HG03565 (cell line): ENCODE measurements at regions not wholly inside any gene's neighbourhood (a gene's known extent, or its start where the extent isn't known, plus 50 kb on each side); places are given as distances from the start of the nearest gene placed in this dataset.
"Not testable (repeated sequence)": the region's sequence is repeated elsewhere in the genome, so short reads cannot be mapped to it uniquely, and the experiment has no call there.

Experiments
- ATAC-seq: cut with Tn5 transposase; IDR thresholded peaks from one replicate; pipeline ENCODE4 v1.9.1; 2021; ENCODE audit warnings: mild to moderate bottlenecking, moderate library complexity; ENCODE audit not compliant: unreplicated experiment

- no peak for ATAC-seq
These were observed 195.1 kb downstream of the ACKR3 start for GRCh38 chr2:236764716-236765115.

DNA sequence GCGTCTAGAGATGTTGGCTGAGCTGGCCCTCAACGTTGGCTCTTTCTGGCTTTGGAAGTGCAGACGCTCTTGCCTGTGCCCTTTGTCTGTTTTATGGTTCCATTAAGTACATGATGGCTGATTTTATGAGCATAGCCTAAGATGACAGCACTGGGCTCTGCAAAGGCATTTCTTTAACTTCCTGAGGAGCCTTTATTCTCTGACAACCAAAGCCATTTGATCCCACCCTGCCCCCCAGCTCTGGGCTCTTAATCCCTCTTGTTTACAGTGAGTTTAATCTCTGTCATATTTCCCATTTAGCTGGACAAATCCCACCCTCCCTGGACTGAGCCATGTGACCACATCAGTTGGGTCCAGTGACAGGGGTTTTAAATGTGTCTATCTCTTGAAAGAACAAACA, 195.9 kb downstream of the ACKR3 start:
- no peak for ATAC-seq

GRCh38 chr2:236766850-236767249, 197.2 kb downstream of the ACKR3 start:
- no peak for ATAC-seq

GRCh38 chr2:236767941-236768340, 198.3 kb downstream of the ACKR3 start:
- no peak for ATAC-seq

- ATAC-seq: no peak
These were observed 198.9 kb downstream of the ACKR3 start for GRCh38 chr2:236768393-236769140.

DNA sequence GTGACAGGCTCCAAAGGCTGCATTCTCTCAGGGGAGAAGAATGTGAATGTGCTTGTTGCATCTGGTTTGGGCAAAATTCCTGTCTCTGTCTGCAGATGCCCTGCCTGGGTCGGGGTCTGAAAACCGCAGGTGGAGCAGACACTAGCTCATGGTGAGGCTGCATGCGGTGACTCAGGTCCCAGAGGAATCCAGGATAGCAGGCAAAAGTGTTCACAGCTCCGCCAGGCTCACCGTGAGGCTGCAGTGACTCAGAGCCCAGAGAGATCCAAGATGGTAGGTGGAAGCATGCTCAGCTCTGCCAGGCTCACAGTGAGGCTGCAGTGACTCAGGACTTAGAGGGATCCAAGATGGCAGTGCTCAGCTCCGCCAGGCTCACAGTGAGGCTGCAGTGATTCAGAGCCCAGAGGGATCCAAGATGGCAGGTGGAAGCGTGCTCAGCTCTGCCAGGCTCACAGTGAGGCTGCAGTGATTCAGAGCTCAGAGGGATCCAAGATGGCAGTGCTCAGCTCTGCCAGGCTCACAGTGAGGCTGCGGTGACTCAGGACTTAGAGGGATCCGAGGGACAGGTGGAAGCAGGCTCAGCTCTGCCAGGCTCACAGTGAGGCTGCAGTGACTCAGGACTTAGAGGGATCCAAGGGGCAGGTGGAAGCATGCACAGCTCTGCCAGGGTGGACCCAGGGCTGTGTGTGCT, 200.5 kb downstream of the ACKR3 start:
- ATAC-seq: no peak

GRCh38 chr2:236772220-236772837, 202.7 kb downstream of the ACKR3 start:
- ATAC-seq: no peak

DNA sequence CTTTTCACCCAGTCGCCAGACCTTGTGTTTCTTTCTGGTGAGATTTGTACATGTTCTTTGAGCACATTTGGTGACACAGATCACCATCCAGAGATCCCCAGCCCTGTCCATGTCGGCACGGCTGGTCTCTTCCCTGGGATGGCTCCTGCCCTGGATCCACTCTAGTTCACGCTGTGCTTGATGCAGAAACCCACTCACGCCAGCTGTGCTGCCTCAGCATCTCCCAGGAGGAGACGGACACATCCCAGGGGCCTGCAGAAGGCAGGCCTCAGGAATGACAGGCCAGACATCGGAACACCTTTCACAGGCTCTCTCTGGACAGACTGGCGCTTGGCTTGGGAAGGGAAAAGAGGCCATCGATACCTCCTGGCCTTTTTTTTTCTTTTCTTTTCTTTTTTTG, 203.6 kb downstream of the ACKR3 start:
- ATAC-seq: no peak

DNA sequence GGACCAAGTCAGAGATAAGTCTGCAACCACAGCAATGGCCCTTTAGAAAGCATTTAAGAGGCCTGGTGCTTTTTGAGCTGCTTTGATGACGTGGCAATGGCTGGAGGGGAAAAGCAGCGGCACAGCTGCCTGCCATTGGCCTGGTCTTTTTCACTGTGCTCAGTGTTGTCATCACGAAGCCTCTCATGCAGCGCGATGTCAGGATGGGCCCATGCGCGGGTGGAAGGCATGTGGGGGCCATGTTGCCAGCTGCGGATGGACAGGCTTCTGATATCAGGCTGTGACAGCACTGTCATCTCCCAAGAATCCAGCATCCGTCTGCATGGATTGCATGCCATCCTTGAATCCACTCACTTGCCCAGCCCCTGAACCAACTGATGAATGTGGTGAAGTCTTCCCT, 204.5 kb downstream of the ACKR3 start:
- no peak for ATAC-seq

DNA sequence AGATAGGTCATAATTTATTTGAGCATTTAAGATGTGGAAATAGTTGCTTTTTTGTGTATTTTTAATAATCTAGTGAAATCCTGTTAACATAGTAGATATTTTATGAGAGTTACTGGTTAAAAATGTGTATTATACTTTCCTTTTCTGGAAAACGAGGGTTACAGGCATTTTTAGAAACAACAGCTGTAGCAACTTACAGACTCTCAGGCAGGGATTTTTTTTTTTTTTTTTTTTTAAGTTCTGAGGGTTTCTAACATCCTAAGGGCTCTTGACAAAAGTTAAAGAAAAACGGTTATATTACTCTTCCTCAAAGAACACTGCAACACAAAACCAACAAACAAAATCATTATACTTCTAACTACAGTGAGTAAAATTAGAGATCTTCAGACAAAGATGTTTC, 205.9 kb downstream of the ACKR3 start:
- no peak for ATAC-seq

DNA sequence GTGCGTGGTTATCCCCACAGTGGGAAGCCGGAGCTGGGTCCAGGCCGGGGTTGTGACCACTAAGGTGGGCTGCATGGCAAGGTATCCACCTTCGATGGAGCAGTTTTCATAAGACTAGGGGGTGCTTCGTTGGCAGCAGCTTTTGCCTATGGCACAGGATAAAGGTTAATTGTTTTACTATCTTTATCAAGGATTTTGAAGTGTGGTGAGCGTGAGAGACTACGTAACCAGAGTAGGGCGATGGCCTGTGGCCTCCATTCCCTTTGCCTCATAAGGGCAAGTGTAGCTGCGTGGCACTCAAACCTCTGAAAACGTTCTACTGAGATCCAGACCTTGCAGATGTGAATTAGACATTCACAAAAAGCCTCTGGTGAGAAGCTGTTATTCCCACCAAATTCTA, 206.6 kb downstream of the ACKR3 start:
- ATAC-seq: no peak

GRCh38 chr2:236776695-236777251, 207.1 kb downstream of the ACKR3 start:
- no peak for ATAC-seq

DNA sequence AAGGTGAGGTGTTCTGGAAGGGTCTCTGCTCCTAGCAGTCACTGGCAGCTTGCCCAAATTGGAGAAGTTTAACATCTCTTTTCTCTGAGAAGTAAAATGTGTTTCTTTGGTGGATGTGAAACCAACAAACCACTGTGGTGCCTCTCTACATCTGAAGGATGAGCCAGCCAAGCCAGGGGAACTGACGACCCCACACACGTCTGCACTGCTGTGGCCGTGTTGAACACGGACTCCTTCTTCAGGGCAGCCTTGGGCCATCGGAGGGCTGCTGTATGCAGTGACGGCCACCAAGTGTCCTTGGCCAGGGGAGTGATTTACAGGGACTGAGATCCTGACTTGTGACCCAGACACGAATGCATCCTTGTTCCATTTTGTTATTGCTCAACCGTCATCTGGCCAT, 207.8 kb downstream of the ACKR3 start:
- no peak for ATAC-seq

DNA sequence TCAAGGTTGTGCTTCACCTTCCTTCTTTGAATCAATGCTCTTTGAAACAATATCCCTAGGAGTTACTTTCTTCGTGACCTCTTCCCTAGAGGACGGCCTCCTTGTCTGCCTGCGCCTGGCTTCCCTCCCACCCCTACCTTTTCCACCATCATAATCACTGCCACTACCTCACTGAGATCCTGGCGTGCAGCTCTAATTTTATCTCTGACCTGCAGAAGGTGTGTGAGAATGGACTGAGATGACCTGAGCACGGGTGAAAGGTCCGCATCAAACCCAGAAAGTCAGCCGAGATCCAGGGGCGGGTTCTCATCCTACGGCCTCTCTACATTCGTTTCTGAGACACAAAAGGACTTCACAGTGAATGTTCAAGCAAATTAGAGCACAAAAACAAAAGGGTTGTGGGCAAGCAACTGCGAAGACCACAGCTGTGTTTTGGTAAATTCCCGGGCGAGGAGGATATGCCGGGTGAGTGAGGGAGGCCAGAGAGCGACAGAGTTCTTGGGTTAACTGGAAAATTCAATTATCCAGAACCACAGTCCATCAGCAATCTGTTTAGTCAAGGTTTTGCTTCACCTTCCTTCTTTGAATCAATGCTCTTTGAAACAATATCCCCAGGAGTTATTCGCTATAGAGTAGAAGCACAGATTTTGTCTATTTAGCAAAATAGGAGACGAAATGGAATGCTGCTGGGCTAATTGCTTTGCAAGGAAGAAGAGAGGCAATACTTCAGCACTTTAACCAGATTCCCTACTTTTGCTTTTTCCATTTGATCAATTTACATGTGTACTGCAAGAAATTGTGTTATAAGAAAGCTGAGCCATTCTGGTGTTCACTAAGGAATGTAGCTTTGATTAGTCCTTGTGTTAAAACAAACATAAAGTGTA, 212.6 kb downstream of the ACKR3 start:
- ATAC-seq: no peak

GRCh38 chr2:236782938-236783337, 213.3 kb downstream of the ACKR3 start:
- no peak for ATAC-seq

DNA sequence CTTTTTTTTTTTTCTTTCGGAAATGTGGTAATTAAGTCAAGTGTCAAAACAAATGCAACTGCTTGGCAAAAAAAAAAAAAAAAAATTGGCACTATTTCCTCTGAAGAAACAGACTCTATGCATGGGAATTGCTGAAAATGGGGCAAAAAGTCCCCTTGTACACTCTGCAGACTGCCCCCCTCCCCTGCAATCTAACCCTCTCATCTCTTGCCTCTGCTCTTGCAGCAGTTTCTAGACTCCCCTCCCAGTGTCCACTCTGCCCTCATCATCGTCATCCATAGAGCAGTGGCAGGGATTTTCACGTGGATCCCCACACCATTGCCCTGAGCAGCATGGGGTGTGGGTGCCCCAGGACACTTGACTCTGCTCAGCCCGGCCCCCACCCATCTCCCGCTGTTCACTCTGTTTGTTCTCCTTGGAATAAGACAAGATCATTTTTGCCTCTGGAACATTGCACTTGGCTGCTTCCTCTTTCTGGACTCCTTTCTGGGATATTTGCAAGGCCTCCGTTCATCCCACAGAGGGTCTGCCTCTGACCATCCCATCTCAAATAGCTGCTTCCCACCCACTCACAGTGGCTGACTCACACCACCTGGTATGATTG, 213.9 kb downstream of the ACKR3 start:
- no peak for ATAC-seq

GRCh38 chr2:236785611-236786057, 216.0 kb downstream of the ACKR3 start:
- ATAC-seq: no peak

DNA sequence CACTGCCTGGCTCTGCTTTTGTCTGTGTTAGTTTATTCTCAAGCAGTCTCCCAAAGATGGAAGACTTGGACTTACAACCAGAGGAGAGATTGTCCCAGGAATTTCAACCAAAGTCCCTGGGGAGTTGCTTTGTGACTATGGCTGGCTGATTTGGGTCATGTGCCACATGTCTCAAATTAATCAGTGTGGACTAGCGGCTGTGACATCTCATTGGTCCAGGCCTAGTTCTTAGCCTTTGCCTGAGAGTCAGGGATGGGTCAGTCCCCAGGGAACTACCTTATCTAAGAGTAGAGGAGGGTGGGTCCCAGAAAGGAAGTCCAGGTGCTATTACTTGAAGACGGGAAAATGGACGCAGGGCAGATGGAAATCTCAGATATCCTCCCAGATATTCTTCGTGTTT, 217.1 kb downstream of the ACKR3 start:
- ATAC-seq: no peak

- ATAC-seq: not testable (repeated sequence)
These were observed 217.8 kb downstream of the ACKR3 start for GRCh38 chr2:236787376-236787775.

DNA sequence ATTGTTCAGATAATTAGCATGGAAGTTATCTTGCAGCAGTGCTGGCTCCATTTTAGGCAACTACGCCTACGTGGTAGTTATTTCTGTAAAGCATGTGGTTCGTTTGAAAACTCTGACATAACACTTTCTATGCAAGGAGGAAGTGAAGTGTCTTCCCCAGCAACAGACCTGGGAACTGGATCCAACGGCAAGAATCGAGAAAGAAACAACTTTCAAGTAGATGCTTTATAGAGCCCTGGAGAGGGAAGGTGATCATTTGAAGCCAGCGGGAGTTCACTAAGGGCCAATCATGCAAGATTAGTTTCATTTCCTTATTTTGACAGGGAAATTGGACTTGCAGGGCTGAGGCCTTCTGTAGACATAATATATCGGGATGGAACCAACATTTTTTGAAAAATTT, 218.3 kb downstream of the ACKR3 start:
- ATAC-seq: no peak
